Stomach (tissue), 4 donors: ENCODE measurements at regions not wholly inside any gene's neighbourhood (a gene's known extent, or its start where the extent isn't known, plus 50 kb on each side); places are given as distances from the start of the nearest gene placed in this dataset.

Experiments
- CTCF ChIP-seq, 7 experiments: fragments of 450-650 bp in 4 of 7; fragments of 200-600 bp in 3 of 7; sonication (generic) in 3 of 7; IDR thresholded peaks; one replicate each; pipeline ENCODE4 v1.5.1; 2016 to 2019; ENCODE audit warnings: antibody characterized with exemption in 7 of 7, control low read depth in 2 of 7, mild to moderate bottlenecking in 1 of 7
- POLR2A ChIP-seq, 4 donors: fragments of 450-650 bp; IDR thresholded peaks; one replicate each; pipeline ENCODE4 v1.6.1; 2016; ENCODE audit warnings: antibody characterized with exemption in 4 of 4, control low read depth in 2 of 4, mild to moderate bottlenecking in 1 of 4, moderate library complexity in 1 of 4

GRCh38 chr2:106629981-106630380 is 142.8 kb downstream of the CD8B2 start:
- TF ChIP-seq CTCF (IDR thresholded peaks at IDR 0.05): no peak
- no peak for TF ChIP-seq POLR2A (IDR thresholded peaks at IDR 0.05)
